Body of pancreas (tissue), 4 donors: ENCODE measurements at regions not wholly inside any gene's neighbourhood (a gene's known extent, or its start where the extent isn't known, plus 50 kb on each side); places are given as distances from the start of the nearest gene placed in this dataset.

Experiments
- CTCF ChIP-seq, 7 experiments: fragments of 450-650 bp in 4 of 7; fragments of 200-600 bp in 3 of 7; sonication (generic) in 3 of 7; IDR thresholded peaks; one replicate each; pipeline ENCODE4 v1.5.1; 2016 to 2019; ENCODE audit warnings: antibody characterized with exemption in 7 of 7
- POLR2A ChIP-seq, 3 donors: fragments of 450-650 bp; IDR thresholded peaks; one replicate each; pipeline ENCODE4 v1.6.1; 2016; ENCODE audit warnings: antibody characterized with exemption in 3 of 3, mild to moderate bottlenecking in 2 of 3

GRCh38 chrX:122026665-122027064 is 979.3 kb downstream of the GLUD2 start:
- TF ChIP-seq CTCF (IDR thresholded peaks at IDR 0.05) = no peak
- no peak for TF ChIP-seq POLR2A (IDR thresholded peaks at IDR 0.05)
